Keratinocyte (primary cell): ENCODE measurements at regions not wholly inside any gene's neighbourhood (a gene's known extent, or its start where the extent isn't known, plus 50 kb on each side); places are given as distances from the start of the nearest gene placed in this dataset.

Experiments
- CTCF ChIP-seq, 3 experiments: IDR thresholded peaks in 1 of 3; conservative IDR thresholded peaks in 1 of 3; optimal IDR thresholded peaks in 1 of 3; 2 replicates in 2 of 3; 3 replicates in 1 of 3; pipeline versions ENCODE3 to v1.5.1; 2011; ENCODE audit warnings: low read length in 3 of 3, mild to moderate bottlenecking in 3 of 3, moderate library complexity in 2 of 3, control low read depth in 1 of 3, inconsistent platforms in 1 of 3; ENCODE audit not compliant: insufficient read depth in 2 of 3; ENCODE audit errors: extremely low read depth in 1 of 3
- EZH2 ChIP-seq: IDR thresholded peaks from one replicate; pipeline ENCODE4 v1.6.1; 2012; ENCODE audit warnings: inconsistent platforms, mild to moderate bottlenecking, low read length, moderate library complexity

GRCh38 chr11:70497536-70498075 is 99.3 kb downstream of the CTTN start:
- TF ChIP-seq CTCF (optimal IDR thresholded peaks at IDR 0.05 in 1 of 3, IDR thresholded peaks at IDR 0.05 in 1 of 3, conservative IDR thresholded peaks at IDR 0.05 in 1 of 3; ENCODE audit: extremely low read depth in 1 of 3, insufficient read depth in 2 of 3, low read length in 3 of 3) (no peak), EZH2 (no peak)
